Embryonic facial prominence (tissue), 1 donor: ENCODE measurements at regions not wholly inside any gene's neighbourhood (a gene's known extent, or its start where the extent isn't known, plus 50 kb on each side); places are given as distances from the start of the nearest gene placed in this dataset.
"Not testable (repeated sequence)": the region's sequence is repeated elsewhere in the genome, so short reads cannot be mapped to it uniquely, and the experiment has no call there.

Experiments
- DNase-seq: peaks from one replicate; pipeline ENCODE4 v3.0.0-alpha.2; 2016; ENCODE audit errors: extremely low spot score

DNA sequence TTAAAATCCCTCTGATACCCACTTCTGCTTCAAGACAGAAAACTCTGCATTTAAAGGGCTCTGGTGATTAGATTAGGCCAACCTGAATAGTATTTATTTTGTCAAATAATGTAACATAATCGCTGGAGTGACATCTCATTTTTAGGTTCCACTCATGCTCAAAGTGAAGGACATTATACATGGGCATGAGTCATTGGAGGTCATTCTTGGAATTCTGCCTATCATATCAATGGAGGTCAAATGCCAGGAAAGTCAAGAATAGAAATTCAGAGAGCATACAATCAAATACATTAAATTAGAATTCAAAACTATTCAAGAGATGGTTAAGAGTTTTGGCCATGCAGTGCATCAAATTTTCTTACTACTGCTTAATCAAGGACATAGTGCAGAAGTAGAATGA is 50.8 kb upstream of the PRSS1 start:
- no peak for DNase-seq

DNA sequence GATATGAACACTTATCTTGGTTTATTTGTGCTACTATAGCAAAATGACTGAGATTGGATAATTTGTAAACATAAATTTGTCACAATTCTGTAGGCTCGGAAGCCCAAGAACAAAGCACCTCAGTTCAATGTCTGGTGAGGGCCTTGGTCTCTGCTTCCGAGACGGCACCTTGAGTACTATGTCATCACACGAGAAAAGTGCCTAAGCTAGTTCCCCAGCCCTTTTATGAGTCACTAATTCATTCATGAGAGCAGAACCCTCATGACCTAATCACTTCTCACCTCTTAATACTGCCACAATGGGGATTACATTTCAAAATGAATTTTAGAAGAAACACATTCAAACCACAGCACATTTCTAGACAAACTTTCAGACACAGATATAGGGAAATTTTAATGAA is 52.0 kb upstream of the PRSS1 start:
- DNase-seq: no peak

GRCh38 chr7:142696456-142697179 is 52.7 kb upstream of the PRSS1 start:
- DNase-seq: no peak

GRCh38 chr7:142693911-142694310 is 55.4 kb upstream of the PRSS1 start:
- DNase-seq: no peak

- DNase-seq: no peak
These were observed 58.6 kb upstream of the PRSS1 start for GRCh38 chr7:142690554-142691182.

- no peak for DNase-seq
These were observed 59.7 kb upstream of the PRSS1 start for GRCh38 chr7:142689439-142690120.

DNA sequence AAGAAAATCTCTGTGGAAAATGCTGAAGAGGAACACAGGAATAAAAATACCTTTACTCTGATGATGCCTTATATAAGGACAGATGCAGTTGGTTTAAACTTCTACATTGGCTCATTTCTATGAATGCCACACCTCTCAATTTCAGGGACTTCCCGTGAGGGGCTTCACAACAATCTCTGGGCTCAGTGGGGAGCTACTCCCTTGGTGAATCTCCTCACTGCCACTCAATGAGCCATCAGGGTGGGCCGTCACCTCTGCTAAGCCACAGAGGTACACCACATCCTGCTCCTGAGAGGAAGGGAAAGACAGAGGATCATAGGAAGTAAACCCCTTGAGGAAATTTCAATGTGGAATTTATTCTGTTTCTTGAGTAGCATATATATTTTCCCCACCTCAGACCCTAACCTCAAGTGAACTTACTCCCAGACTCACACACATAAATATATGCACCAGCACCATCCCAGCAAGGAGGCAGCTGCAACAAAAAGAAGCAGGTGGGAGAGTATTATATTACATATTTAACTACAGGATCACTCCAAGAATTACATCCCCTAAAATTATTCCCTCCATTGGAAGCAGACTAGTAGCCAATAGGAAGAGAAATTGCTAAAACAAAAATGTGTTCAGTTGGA is 63.3 kb upstream of the PRSS1 start:
- DNase-seq: no peak

DNA sequence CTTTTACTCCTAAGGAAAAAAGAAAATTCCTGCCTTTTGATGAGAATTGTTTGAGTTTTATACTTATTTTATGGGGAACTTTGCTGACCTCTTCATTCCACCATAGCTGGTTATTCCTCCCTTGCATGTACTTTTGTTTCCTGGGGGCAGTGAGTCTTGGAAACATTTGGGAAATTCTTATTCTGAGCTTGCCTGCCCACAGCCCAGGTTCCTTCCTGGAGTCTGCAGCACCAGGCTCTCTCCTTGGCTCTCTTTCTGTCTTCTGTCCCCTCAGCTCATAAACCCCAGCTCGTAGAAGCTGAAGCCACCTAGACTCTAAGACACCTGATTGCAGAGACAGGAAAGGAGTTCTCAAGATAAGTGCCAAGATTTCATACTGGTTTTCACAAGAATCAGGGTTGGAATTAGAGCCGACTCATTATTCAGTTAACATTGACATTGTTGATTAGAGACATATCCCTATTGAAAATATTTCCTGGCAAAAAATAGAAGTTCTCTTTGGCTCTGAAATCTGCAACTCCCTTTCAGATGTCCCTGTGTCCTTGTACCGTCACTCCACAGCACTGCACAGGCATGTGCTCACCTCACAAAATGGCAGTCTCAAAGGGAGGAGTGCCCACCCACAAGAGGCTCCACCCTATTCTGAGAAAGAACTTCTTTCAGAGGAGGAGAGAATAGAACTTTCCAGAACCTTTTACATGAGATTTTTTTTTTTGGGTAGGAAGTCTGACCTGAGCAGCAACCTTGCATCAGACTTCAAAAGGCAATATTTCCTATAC is 67.8 kb upstream of the PRSS1 start:
- DNase-seq: no peak

- no peak for DNase-seq
These were observed 77.8 kb upstream of the PRSS1 start for GRCh38 chr7:142671506-142671905.

- no peak for DNase-seq
These were observed 78.8 kb upstream of the PRSS1 start for GRCh38 chr7:142670511-142670910.

GRCh38 chr7:142669074-142669654 is 80.1 kb upstream of the PRSS1 start:
- DNase-seq: no peak

DNA sequence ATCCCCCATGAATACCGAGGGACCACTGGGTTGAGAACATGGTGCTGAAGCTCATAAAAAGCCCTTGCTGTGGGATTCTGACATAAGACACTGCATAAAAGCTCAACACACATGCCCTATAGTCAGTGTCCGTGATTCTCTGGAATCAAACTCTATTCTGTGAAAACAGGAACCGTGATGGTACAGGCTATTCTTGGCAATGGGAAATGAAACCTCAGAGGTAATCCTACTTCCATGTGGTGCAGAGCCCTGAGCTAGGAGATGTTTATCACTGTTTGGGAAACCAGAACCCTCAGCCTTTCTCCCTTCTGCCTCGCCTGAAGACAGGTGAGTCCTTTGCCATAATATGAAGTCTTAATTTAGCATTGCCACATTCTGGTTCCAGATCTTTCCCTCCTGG is 80.8 kb upstream of the PRSS1 start:
- DNase-seq: no peak

DNA sequence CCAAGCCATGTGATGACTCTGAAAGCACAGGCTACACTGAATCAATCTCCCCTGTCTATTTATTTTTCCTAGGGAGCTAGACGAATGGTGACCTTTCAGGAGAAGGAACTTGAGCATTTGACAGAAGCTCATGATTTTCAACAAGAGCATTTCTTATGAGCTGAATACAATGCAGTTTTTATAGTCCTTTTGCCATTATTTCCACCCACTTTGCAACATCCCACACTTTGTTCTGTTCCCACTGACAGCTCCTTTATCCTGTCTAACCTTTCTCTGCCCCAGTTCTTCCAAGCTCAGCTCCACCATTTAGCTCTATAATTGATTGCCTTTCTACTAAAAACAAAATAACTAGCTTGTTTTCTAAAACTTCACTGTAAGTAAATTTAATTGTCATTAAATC is 91.9 kb upstream of the PRSS1 start:
- DNase-seq: no peak

GRCh38 chr7:142654398-142654797 is 94.9 kb upstream of the PRSS1 start:
- DNase-seq: no peak

- no peak for DNase-seq
These were observed 101.5 kb upstream of the PRSS1 start for GRCh38 chr7:142647749-142648148.

GRCh38 chr7:142646386-142647140 is 102.7 kb upstream of the PRSS1 start:
- no peak for DNase-seq

- no peak for DNase-seq
These were observed 103.5 kb upstream of the PRSS1 start for GRCh38 chr7:142645777-142646176.

GRCh38 chr7:142642316-142642715 is 107.0 kb upstream of the PRSS1 start:
- no peak for DNase-seq

GRCh38 chr7:142641252-142641651 is 108.0 kb upstream of the PRSS1 start:
- DNase-seq: not testable (repeated sequence)

GRCh38 chr7:142638581-142638980 is 110.7 kb upstream of the PRSS1 start:
- no peak for DNase-seq

GRCh38 chr7:142637240-142637639 is 112.0 kb upstream of the PRSS1 start:
- no peak for DNase-seq
